ENCODE measurements at regions not wholly inside any gene's neighbourhood (a gene's known extent, or its start where the extent isn't known, plus 50 kb on each side); places are given as distances from the start of the nearest gene placed in this dataset.
"Not testable (repeated sequence)": the region's sequence is repeated elsewhere in the genome, so short reads cannot be mapped to it uniquely, and the experiment has no call there.

DNA sequence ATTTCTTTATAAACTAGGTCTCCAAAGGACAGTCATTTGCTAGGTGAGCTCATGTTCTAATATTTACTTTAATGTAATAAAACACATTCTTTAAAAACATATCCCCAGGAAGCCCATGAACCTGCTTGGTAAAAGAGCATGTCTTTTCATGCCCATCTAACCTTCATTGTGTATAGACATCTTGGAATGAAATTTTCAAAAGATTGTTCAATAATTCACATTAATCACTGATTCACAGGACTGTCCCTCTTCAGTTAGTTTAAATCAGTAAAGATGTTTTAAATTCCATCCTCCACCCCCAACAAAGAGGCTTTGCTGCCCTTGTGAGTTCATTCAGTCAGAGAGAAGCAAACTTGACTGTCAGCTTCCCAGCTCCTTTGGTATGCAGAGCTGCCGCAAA is 633.4 kb upstream of the CELF4 start:
- no peak for DNase-seq (ENCODE audit: low read depth in 4 of 4, low spot score in 3 of 4)

DNA sequence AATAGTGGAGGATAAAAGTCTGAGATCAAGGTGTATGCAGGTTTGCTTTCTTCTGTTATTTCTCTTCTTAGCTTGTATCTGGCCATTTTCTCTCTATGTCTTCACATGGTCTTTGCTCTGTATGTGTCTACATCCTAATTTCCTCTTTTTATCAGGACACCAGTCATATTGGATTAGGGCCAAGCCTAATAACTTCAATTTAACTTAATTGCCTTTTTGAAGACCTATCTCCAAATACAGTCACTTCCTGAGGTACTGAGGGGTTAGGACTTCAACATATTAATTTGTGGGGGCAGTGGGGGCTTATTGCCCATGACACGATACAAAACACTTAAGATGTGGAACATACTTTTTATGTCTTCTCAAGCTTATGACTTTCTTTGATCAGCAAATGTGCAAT is 632.9 kb upstream of the CELF4 start:
- no peak for DNase-seq (ENCODE audit: low read depth in 4 of 4, low spot score in 3 of 4)

DNA sequence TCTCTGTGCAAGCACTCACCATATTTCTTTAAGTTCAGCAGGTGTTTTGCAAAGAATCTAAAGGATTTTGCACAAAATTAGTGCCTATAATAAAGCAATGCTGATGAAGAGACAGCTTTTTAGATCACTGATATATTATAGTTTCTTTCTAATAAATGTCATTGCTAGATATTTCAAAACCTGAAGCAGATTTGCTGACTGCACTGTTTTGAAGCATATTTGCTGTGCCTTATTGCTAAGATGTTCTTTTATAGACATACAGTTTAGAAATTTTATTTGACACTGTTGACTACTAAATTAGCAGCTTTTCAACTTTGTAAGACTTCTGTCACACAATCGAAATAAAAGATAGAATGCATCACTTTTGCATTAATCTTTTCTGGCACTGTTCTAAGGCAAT is 620.9 kb upstream of the CELF4 start:
- DNase-seq (ENCODE audit: low read depth in 4 of 4, low spot score in 3 of 4): no peak

DNA sequence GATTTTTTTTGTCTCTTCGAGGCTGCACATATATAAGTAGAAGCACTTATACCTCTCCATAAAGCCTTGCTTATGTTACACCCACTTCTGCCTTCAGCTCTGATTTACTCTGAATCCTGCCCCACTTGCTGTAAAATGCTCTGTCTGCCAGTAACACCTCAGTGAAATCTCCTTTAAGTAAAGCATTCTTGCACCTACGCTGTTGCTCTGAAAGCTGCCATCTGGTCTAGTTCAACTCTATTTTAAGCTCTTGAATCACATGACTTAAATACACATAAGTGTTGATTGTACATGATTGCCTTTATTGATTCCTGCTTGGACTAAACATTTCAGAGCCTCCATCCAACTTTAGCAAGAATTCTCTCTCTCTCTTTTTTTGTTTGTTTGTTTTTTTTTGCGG is 609.0 kb upstream of the CELF4 start:
- no peak for DNase-seq (ENCODE audit: low read depth in 4 of 4, low spot score in 3 of 4)

DNA sequence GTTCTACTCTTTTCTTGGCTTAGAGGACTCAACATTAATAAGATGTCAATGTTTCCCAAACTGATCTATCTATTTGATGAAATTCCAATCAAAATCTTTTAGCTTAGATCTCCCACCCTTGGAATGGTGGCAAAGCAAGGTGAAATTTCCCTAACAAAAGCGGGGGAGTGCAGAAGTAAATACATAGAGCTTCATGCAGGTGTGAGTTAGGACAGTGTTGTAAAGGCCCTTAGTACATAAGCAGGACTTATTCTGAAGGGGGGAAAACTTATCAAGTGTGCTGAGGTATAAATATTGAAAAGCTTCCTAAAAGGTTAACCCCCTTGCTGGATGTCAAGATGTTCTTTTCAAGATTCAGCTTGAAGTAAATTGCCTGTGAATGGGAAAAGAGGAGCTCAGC is 608.6 kb upstream of the CELF4 start:
- no peak for DNase-seq (ENCODE audit: low read depth in 4 of 4, low spot score in 3 of 4)

DNA sequence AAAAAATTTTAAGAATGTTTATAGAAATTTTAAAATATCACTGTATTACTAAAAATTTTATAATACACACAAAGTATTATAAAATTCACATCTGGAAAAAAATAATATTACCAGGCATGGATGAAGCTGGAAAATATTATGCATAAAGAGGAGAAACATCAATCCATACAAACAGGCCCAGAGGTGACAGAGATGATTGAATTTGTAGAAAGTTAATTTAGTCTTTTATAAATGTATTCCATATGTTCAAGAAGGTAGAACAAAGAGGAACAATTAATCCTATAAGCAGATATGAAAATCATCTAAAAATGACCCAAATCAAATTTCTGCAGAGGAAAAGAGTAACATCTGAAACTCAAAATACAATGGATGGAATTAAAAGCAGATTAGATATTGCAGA is 605.2 kb upstream of the CELF4 start:
- DNase-seq (ENCODE audit: low read depth in 4 of 4, low spot score in 3 of 4): no peak

DNA sequence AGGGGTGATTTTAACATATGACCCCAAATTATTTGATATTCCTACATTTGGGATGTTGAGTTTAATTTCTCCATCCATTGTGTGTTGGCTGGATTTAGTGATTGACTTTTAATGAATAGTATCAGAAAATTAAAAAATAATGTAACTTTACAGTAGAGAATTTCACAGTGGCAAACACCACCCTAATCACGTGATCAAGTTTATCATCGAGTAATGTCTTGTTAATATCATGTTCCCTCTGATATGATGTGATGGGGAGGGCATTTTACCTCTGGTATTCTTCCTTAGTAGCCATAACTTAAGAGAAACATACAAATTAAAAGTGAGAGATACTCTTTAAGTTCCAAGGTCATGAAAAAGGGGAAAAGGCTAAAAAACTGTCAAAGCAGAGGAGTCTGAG is 602.0 kb upstream of the CELF4 start:
- no peak for DNase-seq (ENCODE audit: low read depth in 4 of 4, low spot score in 3 of 4)

DNA sequence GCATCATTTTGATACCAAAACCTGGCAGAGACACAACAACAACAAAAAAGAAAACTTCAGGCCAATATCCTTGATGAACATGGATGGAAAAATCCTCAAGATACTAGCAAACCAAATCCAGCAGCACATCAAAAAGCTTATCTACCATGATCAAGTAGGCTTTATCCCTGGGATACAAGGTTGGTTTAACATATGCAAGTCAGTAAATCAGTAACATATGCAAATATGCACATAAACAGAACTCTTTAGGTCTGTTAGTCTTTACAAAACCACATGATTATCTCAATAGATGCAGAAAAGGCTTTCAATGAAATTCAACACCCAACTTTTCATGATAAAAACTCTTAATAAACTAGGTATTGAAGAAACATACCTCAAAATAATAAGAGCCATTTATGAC is 587.5 kb upstream of the CELF4 start:
- not testable (repeated sequence) for DNase-seq (ENCODE audit: low read depth in 4 of 4, low spot score in 3 of 4)

DNA sequence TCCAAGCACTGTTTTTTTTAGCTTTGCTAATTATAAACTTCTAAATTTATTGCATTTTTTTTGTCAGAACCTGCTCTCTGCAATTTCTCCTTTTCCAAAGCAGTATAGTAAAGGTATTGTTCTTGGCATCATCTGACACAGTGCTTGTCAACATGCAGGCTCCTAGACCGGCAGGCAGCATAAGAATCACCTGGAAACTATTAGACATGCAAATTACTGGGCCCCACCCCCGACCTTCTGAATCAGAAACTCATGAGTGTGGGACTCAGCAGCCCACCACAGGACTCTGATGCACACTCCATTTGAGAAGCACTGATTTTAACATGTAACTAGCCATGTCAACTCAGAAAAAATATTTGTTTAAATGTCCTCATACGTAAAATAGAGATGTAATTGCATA is 551.1 kb upstream of the CELF4 start:
- no peak for DNase-seq (ENCODE audit: low read depth in 4 of 4, low spot score in 3 of 4)

DNA sequence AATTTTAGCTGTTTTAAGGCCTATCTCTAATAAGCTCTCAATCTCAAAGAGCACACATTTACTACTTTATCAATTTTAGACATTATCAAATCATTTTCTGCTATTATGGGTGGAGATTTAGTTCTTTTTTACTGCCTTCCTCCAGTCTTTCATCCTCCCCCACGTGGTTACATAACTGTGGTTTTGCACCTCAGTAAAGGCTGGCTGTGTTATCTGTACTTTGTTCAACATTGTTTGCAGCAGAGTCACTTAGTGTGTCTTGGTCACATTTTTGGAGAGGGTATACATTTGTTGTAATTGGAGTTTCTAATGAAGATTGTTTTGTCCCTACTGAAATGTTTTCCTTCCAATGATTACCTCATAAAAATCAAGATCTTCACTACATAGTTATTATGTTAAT is 549.6 kb upstream of the CELF4 start:
- DNase-seq (ENCODE audit: low read depth in 4 of 4, low spot score in 3 of 4): no peak

DNA sequence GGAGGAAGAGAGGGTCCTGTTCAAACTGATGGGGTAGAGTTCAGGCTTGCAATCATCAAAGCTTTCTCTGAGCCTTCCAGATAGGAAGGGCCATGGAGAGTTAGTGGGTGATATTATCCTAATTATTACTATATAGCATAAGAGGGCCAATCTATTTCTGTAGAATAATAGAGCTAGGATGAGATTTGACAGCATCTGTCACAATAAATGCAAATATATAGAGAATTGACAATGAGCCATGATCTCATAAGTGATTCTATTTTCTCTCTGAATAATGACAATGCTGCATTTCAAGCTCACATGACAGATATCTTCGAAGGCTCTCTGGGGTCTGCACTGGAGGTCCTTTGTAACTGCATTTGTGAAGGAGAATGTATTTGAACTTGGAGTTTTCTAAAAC is 521.9 kb upstream of the CELF4 start:
- DNase-seq (ENCODE audit: low read depth in 4 of 4, low spot score in 3 of 4): no peak

DNA sequence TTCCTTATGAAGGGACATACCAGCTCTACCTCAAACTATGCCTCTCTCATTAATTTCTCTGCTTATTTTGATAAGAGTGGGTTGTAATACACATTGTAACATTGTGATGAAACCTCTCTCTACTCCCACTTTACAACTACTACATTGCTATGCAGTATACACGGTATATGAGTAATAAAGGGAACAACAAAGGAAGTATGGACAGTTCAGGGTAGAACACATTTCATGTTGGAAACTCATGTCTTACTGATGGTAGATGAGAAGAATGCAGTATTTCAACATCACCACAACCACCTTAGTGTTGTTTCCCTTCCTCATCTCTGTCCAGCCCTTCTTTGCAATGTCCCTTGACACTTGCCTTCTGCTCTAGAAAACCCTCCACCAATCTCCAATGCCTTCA is 515.9 kb upstream of the CELF4 start:
- no peak for DNase-seq (ENCODE audit: low read depth in 4 of 4, low spot score in 3 of 4)

DNA sequence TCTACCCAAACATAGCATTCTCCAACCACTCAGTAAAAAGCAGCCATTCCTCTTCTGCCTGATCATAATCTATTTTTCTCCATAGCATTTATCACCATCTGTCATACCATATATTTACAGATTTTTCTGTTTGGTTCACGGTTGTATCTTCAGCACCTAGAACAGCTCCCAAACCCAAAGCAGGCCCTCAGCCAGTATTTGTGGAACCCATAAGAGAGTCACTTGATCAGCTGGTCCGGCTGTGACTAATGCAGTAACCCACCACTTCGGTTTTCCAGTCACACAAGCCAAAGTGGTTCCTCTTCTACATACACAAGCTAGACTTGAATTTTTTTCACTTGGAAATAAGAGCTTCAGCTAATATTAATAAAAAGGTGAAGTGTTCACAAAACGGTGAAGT is 511.6 kb upstream of the CELF4 start:
- DNase-seq (ENCODE audit: low read depth in 4 of 4, low spot score in 3 of 4): no peak

DNA sequence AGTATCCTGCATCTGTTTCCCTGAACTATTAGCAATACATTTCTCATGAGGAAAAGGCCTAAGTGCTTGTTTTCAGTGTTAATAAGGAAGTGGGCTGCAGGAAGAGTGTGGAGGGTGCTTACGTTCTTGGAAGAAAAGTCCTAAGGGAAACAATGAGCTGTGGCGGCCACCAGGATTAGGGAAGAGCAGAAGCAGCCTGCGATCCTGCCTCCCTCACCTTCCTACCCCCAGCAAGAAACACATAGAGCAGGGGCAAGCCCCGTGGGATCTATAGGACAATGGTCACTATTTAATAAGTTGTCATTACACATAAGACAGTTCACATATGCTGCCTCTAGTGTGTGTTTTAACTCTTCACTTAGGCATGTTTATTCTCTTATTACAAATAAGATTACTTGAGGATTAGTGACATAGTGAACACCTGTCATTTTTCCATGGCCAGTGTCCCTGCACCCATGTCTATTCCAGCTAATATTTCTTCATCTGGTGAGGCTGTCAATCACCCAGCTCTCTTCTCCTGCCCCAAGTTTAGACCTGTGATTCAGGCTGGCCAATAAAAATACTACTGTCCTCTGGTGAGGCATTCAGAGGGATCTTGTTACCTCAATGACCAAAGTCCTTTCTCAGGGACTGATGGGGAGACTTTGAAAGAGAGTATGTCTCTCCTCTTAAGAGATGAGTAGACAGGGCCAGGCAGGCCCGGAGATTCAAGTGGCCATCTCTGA is 510.9 kb upstream of the CELF4 start:
- no peak for DNase-seq (ENCODE audit: low read depth in 4 of 4, low spot score in 3 of 4)

DNA sequence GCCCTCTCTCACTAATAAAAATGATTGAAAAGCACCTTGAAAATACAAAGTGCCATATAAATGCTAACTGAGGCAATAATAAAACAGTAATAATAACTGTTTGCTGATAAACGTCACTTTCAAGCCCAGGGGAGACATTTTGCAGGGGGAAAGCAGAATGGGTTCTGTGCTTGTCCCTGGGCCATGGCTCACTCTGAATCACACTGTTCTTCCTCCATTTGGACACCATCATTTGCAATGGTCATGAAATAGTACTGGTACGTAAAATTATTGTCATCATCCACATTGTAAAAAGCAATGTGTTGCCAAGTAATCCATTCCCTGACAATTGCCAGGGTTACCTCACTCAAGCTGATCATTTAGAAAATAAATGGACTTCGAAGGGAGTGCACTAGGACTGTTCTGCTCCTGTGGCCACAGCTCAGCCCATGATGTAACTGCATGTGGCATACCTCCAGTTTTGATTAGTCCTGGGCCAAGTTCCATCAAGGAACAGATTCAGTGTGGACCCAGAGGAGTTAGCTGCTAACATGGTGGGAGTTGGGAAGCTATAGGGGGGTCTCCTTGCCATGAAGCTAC is 508.8 kb upstream of the CELF4 start:
- no peak for DNase-seq (ENCODE audit: low read depth in 4 of 4, low spot score in 3 of 4)

DNA sequence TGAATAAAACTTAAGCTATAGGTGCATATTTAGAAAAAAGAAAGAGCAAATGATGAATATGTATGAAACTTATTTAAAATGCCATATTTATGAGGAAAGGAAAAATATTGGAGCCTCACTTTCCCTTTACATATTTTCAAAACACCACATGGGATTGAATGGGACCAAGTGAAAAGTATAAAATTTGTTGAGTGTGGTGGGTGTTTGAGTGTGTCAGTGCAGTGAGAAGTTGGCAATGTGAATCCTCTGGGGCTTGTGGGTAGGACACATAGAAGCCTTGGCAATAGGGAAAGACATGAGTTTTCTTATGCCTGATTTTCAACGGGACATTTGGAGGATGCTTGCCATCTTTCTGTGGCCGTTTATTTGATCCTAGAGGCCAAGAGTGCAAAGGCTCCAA is 502.2 kb upstream of the CELF4 start:
- no peak for DNase-seq (ENCODE audit: low read depth in 4 of 4, low spot score in 3 of 4)

DNA sequence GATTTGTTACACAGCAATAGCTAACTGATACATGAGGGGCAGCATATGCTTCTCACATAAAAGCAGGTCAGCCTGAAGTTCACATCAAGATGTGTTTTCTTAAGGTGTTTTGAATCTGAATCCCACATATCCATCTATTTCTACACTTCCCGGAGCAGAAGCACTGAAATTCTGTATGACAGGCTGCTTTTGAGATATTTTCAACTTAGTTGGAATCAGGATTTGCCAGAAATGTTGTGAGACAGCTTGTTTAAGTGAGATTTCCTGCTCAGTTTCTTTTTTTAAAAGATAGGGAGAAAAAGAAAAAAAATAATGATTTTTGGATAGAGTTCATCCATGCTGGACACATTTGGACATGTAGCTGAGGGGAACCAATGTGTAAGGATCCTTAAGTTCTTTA is 501.5 kb upstream of the CELF4 start:
- no peak for DNase-seq (ENCODE audit: low read depth in 4 of 4, low spot score in 3 of 4)

DNA sequence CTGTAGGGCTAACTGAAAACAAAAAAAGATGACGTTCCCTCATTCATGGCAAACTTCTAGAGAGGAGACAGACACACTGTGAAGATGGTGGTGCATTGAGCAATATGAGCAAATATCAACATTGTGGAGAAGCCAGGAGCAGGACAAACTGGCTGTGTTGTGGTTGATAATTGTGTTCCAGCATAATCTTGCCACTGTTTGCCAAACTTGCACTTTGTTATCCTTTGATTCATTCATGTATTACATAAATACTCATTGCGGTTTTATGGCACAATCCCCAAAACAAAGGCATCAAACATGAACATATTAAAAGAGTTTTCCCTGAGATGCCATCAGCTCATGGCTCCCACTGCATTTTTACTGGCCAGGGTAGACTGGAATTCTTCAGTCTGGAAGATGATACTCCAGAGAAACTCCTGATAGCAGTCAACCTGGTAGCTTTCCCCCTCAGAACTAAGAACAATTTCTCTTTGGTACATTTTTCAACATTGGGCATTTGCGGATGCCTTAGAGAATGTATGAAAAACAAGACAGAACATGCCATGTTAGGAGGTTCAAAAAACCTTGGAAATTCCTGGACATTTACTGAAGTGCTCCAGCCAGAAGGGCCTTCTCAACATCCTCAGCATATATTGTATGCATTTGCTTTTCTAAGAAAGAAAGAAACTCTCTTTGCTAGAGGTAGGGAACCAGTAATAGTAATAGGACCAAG is 487.4 kb upstream of the CELF4 start:
- no peak for DNase-seq (ENCODE audit: low read depth in 4 of 4, low spot score in 3 of 4)

DNA sequence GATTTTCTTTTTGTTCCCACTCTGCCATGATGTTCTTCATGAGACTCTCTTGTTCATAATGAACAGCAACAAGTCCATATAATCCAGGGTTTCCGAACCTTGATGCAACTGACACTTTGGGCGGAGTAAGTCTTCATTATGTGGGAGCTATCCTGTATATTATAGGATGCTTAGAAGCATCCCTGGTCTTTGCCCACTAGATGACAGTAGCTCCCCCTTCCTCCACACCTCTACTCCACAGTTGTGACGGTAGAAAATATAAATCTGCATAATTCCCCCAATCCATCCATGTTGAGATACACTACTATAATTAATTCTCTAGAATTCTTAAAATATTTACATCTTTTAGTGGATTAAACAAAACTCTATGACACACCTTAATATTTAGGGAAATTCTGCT is 482.2 kb upstream of the CELF4 start:
- no peak for DNase-seq (ENCODE audit: low read depth in 4 of 4, low spot score in 3 of 4)

DNA sequence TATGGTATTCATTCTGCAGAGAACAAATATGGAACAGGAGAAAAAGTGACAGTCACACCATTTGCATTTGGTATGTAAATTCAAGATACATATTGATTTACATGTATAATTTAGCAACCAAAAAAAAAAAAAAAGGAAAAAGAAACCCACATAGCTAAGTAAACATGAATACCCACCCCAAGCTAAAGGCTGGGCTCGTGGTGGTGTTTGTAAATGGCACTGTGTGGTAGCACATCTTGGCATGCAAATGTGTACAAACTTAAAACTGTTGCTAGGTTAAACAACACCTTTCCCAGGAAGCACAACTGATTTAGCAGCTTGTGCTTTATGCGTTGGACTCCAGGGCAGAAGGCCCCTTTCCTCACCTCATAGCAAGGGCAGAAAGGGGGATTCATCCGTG is 481.1 kb upstream of the CELF4 start:
- no peak for DNase-seq (ENCODE audit: low read depth in 4 of 4, low spot score in 3 of 4)

DNA sequence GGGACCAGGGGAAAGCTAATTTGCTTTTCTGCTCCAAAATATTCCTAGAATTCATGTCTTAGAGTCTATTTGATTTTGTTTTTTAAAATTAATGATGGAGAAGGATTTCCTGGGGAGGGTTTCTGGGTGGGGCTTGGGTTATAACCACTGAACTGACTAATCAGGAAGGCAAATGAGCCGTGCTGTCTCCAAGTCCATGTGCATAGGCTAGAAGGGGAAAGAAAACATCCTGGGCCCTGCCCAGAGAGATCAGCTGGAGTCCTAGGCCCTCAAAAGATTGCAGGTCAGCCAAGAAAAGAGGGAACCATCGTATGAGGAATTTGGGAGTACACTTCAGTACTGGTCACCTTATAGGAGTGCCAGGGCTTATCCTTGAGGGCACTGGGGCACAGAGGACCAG is 480.2 kb upstream of the CELF4 start:
- no peak for DNase-seq (ENCODE audit: low read depth in 4 of 4, low spot score in 3 of 4)

DNA sequence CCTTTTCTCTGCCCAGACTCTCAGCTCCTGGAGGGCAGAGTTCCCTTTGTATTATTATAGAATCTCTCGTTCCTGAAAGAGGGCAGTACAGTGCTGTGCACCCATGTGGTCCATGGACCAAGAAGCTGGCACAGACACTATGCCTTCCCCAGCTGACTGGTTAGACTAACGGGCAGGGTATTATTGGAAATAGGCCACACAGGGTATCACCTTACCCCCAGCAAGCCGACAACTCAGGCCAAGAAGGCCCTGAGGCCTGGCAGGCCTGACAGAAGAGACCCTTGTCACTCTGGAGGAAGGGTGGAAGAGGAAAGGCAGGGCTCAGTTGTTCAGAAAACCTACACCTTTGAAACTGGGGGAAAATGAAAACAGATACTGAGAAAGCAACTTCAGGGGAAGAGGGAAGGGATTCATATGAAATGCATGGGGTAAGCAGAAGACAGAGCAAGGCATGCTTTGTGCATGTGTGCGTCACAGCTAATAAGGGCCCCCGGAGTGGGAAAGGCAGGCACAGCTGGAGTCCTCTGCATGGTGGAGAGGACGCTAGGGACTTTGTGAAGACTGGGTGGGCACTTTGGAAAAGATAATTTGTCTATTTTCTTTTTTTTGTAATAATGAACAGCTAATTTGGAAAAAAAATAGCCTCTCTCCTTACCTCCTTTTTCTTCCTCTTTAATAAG is 476.8 kb upstream of the CELF4 start:
- DNase-seq (ENCODE audit: low read depth in 4 of 4, low spot score in 3 of 4): no peak
